NT2/D1 (cell line): ENCODE measurements at regions not wholly inside any gene's neighbourhood (a gene's known extent, or its start where the extent isn't known, plus 50 kb on each side); places are given as distances from the start of the nearest gene placed in this dataset.

Experiments
- DNase-seq: peaks from one replicate; pipeline ENCODE4 v3.0.0-alpha.2; 2011; ENCODE audit warnings: low read depth, low spot score
- H3K27me3 ChIP-seq: 2 replicates; pipeline ENCODE4 v1.6.0; 2011; ENCODE audit warnings: mild to moderate bottlenecking; ENCODE audit not compliant: insufficient read length, insufficient read depth
- H3K36me3 ChIP-seq: 2 replicates; pipeline ENCODE4 v1.6.1; 2011; ENCODE audit warnings: mild to moderate bottlenecking, low read length, mixed read lengths; ENCODE audit not compliant: insufficient read depth, insufficient read length
- H3K4me1 ChIP-seq: 2 replicates; pipeline ENCODE4 v1.5.1; 2011; ENCODE audit not compliant: insufficient read depth, insufficient read length
- H3K4me3 ChIP-seq: 2 replicates; pipeline ENCODE4 v1.5.1; 2011; ENCODE audit warnings: low read depth; ENCODE audit not compliant: insufficient read length
- H3K9ac ChIP-seq: 2 replicates; pipeline ENCODE4 v1.6.0; 2011; ENCODE audit warnings: low read depth; ENCODE audit not compliant: insufficient read length
- H3K9me3 ChIP-seq: 2 replicates; pipeline ENCODE4 v1.5.1; 2011; ENCODE audit warnings: mild to moderate bottlenecking, low read length; ENCODE audit not compliant: insufficient read depth
- SUZ12 ChIP-seq: IDR thresholded peaks from 2 replicates; pipeline ENCODE4 v1.6.1; 2011; ENCODE audit not compliant: insufficient read length, insufficient read depth; ENCODE audit errors: extremely low read depth
- YY1 ChIP-seq: IDR thresholded peaks from 2 replicates; pipeline ENCODE4 v1.6.1; 2011; ENCODE audit not compliant: insufficient read length, insufficient read depth
- ZNF274 ChIP-seq: IDR thresholded peaks from 2 replicates; pipeline ENCODE4 v1.6.1; 2011; ENCODE audit warnings: mild to moderate bottlenecking, low read depth, low read length

- TF ChIP-seq YY1 (no peak), SUZ12 (no peak), ZNF274 (no peak)
- no peaks in the 10 kb centered on the region for H3K36me3 ChIP-seq
- DNase-seq = no peak
- H3K4me1 ChIP-seq = peaks cover 5% of the 10 kb centered on the region
- H3K9me3 ChIP-seq = no peaks in the 10 kb centered on the region
- no peak overlapping the region for H3K4me3 ChIP-seq
- H3K27me3 ChIP-seq = no peaks in the 10 kb centered on the region
- H3K9ac ChIP-seq = no peak overlapping the region
Measured at GRCh38 chr20:39851459-39851858, 837.6 kb downstream of the MAFB start.

- no peak for DNase-seq
- TF ChIP-seq ZNF274 (no peak), SUZ12 (no peak)
- Histone ChIP-seq H3K9ac (no peak overlapping the region), H3K9me3 (no peaks in the 10 kb centered on the region), H3K4me3 (no peak overlapping the region), H3K4me1 (peaks cover 5% of the 10 kb centered on the region), H3K36me3 (no peaks in the 10 kb centered on the region), H3K27me3 (no peaks in the 10 kb centered on the region)
Measured at GRCh38 chr20:39850821-39851330, 838.2 kb downstream of the MAFB start.

- Histone ChIP-seq H3K9me3 (no peaks in the 10 kb centered on the region), H3K4me1 (peaks cover 5% of the 10 kb centered on the region), H3K36me3 (no peaks in the 10 kb centered on the region), H3K27me3 (no peaks in the 10 kb centered on the region), H3K4me3 (no peak overlapping the region), H3K9ac (no peak overlapping the region)
- no peak for DNase-seq
- TF ChIP-seq ZNF274 = no peak
- TF ChIP-seq YY1 = no peak
- TF ChIP-seq SUZ12 = no peak
Measured at GRCh38 chr20:39850246-39850645, 838.8 kb downstream of the MAFB start.

GRCh38 chr20:39849664-39850063 lies 839.4 kb downstream of the MAFB start:
- Histone ChIP-seq H3K27me3 (no peaks in the 10 kb centered on the region), H3K9ac (no peak overlapping the region), H3K4me1 (peaks cover 5% of the 10 kb centered on the region), H3K36me3 (no peaks in the 10 kb centered on the region), H3K9me3 (no peaks in the 10 kb centered on the region), H3K4me3 (no peak overlapping the region)
- no peak for DNase-seq
- TF ChIP-seq YY1 (no peak), SUZ12 (no peak), ZNF274 (no peak)

GRCh38 chr20:39849171-39849570 lies 839.9 kb downstream of the MAFB start:
- Histone ChIP-seq H3K27me3 (no peaks in the 10 kb centered on the region), H3K4me1 (peaks cover 5% of the 10 kb centered on the region), H3K4me3 (no peak overlapping the region), H3K36me3 (no peaks in the 10 kb centered on the region), H3K9ac (no peak overlapping the region), H3K9me3 (no peaks in the 10 kb centered on the region)
- no peak for DNase-seq
- no peak for TF ChIP-seq SUZ12

GRCh38 chr20:39839399-39840119 lies 849.5 kb downstream of the MAFB start:
- no peaks in the 10 kb centered on the region for H3K27me3 ChIP-seq
- H3K36me3 ChIP-seq = no peaks in the 10 kb centered on the region
- H3K4me3 ChIP-seq = no peak overlapping the region
- TF ChIP-seq ZNF274 = no peak
- TF ChIP-seq YY1 = no peak
- no peak for TF ChIP-seq SUZ12
- no peak for DNase-seq
- H3K9ac ChIP-seq = no peak overlapping the region
- no peaks in the 10 kb centered on the region for H3K4me1 ChIP-seq
- 0 out of 2 replicates have a peak, but pooled peaks cover 5% of the 10 kb centered on the region for H3K9me3 ChIP-seq

- H3K9me3 ChIP-seq = 0 out of 2 replicates have a peak, but pooled peaks cover 5% of the 10 kb centered on the region
- H3K27me3 ChIP-seq = no peaks in the 10 kb centered on the region
- TF ChIP-seq YY1 = no peak
- no peak for TF ChIP-seq ZNF274
- TF ChIP-seq SUZ12 = no peak
- no peak overlapping the region for H3K4me3 ChIP-seq
- DNase-seq = no peak
- no peaks in the 10 kb centered on the region for H3K4me1 ChIP-seq
- no peak overlapping the region for H3K9ac ChIP-seq
- no peaks in the 10 kb centered on the region for H3K36me3 ChIP-seq
Measured at GRCh38 chr20:39837561-39837960, 851.5 kb downstream of the MAFB start.
